SHP77 (cell line): ENCODE measurements at regions not wholly inside any gene's neighbourhood (a gene's known extent, or its start where the extent isn't known, plus 50 kb on each side); places are given as distances from the start of the nearest gene placed in this dataset.
"Not testable (repeated sequence)": the region's sequence is repeated elsewhere in the genome, so short reads cannot be mapped to it uniquely, and the experiment has no call there.

Experiments
- DNase-seq, 2 experiments: peaks; one replicate each; lab custom pipeline; 2025; lab: John Stamatoyannopoulos, UW

DNA sequence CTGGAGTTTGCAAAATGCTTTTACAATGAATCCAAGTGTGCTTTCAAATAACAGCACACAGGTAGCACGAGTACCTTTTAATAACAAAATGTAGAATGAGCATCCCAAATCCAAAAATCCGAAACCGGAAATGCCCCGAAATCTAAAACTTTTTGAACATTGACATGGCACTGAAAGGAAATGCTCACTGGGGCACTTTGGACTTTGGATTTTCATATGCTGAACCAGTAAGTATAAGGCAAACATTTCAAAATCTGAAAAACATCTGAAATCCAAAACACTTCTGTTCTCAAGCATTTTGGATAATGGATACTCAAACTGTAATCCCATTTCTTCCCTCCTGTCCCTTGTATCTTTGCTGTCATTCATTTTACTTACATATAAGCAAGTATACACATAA, 50.1 kb downstream of the GCNT4 start:
- DNase-seq, result no peak

DNA sequence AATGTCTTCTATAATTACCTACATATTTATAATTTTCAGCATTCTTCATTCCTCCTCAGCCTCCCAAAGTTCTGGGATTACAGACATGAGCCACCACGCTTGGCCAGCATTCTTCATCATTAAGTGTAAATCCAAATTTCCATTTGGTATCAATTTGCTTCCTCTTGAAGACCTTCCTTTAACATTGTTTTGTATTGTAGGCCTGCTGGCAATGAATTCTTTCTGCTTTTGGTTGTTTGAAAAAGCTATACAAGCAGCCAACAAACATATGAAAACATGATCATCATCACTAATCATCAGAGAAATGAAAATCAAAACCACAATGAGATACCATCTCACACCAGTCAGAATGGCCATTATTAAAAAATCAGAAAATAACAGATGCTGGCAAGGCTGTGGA, 56.4 kb downstream of the GCNT4 start:
- no peak for DNase-seq

DNA sequence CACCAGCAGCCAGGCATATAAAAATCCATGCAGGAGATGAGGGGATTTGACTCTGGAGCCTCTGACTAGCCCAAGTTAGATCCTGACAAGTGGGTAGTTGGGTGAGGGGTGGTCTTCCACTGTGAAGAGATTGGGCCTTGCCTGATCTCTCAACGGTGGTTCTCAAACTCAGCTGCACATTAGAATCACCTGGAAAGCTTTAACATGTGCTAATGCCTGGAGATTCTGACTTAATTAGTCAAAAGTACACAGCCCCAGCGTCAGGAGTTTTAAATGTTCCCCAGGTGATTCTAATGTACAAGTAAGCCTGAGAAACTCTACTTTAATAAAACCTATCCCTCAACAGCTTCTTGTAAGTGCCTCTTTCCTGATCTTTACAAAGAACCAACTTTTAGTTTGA, 57.5 kb downstream of the GCNT4 start:
- DNase-seq, result no peak

DNA sequence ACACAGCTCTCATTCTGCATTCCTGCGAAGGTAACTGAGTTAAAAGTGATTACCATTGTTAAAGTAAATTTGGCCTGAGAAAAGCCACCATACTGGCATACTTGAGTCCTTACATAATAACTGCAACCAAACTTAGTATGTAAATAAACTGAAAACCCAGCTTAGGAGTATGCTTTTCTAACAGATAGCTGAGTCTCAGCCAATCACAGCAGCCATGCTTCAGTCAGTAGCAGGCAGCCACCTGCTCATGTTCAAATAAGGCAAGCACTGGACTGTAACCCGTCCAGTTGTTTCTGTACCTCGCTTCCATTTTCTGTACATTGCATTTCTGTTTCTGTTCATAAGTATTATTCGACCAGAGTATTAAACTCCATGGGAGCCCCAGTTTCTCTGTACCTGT, 58.6 kb downstream of the GCNT4 start:
- DNase-seq, result peak in 1 of 2 experiments; percentile 17

DNA sequence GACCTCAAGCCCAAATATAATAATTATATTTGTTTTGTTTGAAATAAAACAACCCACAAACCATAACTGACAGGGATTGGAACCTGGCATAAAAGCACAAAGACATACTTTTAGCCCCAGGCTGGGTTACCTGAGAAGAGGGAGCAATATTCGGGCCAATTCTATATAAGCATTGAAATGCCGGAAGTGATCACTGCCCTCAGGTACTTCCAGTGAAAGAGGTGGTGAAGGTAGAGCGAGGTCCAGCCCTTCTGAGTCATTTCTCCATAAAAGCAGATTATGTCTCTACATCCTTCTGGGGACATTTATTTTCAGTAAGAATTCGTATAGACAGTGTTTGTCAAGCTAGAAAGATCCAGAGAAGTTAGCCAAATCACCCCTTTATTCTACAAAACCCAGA, 59.6 kb downstream of the GCNT4 start:
- DNase-seq, result no peak

DNA sequence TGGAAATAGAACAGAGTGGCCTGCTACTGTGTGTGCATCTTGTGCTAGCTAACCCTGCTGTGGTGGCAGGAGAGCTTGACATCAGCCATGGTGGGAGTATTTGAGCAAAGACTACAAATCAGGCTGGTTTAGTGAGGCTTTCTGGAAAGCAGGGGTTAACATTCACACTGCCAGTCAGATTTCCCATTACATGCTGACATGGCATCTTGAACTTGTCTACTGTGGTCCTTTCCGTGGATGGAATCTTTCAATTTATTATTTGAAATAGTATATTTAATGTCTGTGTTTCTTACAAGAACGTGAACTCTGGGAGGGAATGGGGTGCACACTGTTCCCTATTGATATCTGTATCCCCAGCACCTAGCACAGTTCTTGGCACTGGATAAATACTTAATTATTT, 60.8 kb downstream of the GCNT4 start:
- no peak for DNase-seq

DNA sequence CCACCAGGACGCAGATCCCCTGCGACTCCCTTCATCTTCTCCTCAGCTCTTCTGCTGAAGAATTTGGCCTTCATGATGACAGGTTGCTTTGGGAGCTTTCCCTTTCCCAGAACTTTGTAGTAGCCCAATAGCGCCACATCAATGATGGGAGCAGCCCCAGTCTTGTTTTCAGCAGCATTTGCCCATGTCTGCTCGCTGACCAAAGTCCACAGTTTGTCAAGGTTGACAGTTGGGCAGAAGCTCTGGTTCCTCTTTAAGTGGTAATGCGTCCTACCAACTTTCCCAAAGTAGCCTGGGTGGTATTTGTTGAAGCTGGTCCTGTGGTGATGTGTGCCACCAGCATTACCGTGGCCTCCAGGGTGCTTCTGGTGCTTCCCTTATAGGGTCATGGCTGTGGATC, 62.2 kb downstream of the GCNT4 start:
- DNase-seq, result no peak

DNA sequence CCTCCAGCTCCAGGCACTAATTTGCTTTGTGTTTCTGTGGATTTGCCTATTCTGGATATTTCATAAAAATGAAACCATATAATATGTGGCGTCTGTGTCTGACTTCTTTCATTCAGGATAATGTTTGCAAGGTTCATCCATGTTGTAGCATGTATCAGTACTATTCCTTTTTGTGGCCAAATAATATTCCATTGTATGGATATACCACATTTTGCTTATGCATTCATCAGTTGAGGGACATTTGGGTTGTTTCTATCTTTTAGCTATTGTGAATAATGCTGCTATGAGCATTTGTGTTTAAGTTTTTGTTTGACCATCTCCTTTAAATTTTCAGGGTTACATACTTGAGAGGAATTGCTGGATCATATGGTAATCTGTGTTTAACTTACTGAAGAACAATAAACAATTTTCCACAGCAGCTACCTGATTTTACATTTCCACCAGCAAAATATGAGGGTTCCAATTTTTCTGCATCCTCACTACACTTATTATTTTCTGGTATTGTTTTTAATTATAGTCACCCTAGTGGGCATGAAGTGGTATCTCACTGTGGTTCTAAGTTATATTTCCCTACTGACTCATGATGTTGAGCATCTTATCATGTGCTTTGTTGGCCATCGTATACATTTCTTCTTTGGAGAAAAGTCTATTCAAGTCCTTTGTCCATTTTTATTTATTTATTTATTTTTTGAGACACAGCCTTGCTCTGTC, 63.9 kb downstream of the GCNT4 start:
- DNase-seq, result no peak

DNA sequence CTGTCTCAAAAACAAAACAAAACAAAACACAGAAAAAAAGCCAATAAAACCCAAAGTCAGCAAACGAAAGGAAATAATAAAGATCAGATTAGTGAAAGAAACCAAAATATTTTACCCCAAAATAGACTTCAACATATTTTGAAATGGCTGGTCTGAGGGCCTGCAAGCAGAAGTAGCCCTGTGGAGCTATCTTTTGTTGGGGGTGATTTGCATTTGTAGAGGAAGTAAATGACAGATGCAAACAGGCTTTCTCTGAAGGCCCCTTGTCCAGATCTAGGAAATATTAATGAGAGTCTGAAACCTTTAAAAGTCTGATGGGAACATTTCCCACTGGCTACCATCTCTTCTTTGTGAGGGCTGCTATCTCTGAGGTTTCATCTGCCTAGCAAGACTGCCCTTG, 74.0 kb downstream of the GCNT4 start:
- DNase-seq, result no peak

DNA sequence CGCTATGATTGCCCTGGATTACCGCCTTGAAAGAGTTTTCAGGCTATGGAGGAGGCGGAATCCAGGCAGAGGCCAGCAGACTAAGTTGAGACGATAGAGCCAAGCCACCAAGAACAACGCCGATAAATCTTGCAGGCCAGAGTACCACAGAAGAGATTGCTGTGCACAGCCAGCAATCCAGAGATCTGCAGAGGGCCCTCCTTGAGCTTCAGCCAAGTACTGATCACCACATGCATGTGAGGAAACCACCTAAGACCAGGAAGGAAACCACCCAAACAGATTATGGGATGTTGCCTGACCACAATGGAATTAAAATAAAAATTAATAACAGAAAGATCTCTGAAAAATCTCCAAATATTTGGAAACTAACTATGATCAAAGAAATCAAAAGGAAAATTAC, 74.9 kb downstream of the GCNT4 start:
- no peak for DNase-seq

DNA sequence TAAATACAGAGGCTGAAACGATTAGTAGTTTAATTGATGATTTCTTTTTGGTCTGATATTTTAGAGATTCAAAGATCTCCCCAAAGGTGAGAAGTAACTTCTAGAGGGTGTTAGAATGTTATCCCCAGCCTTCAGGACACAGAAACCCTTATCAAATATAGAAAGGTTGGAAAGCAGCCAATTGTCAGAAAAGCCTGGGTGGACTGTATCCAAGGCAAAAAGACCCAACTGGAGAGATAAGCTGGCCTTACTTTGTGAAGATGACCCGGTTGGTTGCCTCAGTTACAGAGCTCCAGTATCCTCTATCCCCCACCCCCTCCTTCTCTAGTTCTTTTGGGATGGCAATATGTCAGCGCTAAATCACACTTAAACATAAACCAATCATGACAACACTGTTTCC, 75.7 kb downstream of the GCNT4 start:
- DNase-seq, result no peak

DNA sequence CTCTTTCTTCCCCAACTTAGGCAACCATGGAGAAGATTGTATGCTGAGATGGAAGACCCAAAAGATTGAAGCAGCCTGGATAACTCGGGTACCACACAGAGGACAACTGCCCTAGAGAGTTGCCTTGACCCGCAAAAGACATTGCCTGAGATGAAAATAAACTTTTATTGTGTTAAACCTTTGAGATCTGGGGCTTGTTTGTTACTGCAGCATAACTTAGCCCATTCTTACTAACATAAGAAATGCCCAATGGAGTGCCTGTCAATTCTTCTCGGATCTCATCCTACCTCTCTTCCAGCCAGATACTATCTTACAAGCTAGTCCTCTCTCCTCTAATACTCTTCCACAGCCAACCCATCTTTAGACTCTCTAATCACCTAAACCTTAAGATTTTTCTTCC, 76.8 kb downstream of the GCNT4 start:
- DNase-seq, result no peak

DNA sequence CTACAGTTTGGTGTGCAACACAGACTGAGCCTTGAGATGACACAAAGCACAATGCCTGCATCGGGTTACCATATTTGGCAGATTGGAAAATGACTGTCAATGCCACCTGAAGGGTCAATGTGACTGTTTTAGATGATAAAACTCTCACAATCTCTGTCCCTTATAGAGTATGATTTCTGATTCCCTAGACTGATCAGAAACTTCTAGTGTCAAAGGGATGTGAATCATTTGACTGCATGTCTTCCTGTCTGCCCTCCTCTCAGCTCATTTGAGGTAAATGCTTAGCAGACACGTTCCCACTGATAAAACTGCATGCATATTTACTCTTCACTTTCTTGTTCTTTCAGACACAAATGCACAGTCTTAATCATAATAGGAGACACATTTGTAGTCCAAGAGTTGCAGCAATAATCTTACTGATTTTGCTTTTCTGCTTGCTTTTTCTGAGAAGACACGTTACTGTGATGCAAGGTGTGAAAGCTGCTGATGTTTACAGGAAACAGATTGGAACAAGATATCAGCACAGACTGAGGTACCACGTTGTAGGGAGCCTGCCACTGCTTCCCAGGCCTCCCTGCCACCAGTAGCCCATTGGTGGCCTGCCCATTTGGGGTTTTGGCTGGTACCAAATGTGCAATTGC, 77.8 kb downstream of the GCNT4 start:
- no peak for DNase-seq

DNA sequence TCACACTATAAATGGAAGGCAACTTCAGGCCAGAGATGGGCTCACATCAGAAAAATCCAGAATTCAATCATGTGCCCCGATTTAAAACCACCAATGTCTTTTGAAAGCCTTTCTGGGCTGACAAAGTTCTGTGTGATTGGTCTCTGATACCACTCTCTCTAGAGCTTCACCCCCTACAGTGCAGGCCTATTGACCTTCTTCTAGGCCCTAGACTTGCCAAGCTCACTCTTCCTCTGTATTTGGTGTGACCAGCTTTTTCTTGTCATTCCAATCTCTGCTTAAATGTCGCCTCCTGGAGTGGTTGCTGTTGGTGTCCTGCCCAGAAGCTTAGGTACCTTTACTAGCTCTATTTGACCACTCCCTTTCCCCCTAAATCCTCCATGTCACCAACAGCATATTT, 78.7 kb downstream of the GCNT4 start:
- DNase-seq, result no peak

DNA sequence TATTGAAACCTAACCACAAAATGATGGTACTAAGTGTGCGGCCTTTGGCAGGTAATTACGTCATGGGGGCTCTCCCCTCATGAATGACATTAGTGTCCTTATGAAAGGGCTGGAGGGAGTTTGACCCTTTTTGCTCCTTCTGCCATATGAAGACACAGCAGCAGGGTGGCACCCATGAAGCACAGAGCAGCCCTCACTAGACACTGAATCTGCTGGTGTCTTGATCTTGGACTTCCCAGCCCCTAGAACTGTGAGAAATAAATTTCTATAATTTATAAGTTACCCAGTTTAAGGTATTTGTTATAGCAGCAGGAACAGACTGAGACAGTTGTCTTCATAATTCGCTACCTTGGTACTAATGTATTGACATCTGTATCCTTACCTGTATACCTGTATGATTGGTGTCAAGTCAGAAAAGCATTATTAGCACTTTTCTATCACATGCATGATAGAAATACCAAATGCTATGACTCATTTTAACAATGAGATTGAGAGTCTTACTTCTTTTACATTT, 80.4 kb downstream of the GCNT4 start:
- no peak for DNase-seq

DNA sequence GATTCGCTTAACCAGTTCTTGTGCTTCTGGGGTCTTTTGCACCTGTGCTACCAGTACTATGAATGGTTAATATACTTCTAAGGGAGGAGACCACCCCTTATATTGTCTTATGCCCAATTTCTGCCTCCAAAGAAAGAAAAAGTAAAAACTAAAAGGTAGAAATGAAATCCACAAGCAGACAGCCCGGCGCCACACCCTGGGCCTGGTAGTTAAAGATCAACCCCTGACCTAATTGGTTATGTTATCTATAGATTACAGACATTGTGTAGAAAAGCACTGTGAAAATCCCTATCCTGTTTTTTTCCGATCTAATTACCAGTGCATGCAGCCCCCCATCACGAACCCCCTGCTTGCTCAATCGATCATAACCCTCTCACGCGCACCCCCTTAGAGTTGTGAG, 81.5 kb downstream of the GCNT4 start:
- not testable (repeated sequence) for DNase-seq

DNA sequence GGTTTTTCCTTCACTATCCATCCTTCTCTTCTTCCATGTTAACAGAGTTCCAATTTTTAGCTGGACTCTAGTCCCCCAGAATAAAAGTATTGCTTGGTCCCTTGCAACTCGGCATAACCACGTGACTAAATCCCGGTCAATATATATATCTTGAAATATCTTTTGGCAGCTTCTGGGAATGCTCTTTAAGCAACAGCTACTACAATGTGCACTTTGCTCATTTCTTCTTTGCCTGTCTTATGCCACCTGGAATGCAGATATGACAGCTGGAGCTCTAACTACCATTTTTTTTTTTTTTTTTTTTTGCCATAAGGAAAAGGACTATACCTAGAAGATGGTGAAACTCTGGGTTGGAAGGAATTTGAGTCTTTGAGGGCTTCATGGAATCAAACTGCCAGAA, 82.6 kb downstream of the GCNT4 start:
- DNase-seq, result no peak

DNA sequence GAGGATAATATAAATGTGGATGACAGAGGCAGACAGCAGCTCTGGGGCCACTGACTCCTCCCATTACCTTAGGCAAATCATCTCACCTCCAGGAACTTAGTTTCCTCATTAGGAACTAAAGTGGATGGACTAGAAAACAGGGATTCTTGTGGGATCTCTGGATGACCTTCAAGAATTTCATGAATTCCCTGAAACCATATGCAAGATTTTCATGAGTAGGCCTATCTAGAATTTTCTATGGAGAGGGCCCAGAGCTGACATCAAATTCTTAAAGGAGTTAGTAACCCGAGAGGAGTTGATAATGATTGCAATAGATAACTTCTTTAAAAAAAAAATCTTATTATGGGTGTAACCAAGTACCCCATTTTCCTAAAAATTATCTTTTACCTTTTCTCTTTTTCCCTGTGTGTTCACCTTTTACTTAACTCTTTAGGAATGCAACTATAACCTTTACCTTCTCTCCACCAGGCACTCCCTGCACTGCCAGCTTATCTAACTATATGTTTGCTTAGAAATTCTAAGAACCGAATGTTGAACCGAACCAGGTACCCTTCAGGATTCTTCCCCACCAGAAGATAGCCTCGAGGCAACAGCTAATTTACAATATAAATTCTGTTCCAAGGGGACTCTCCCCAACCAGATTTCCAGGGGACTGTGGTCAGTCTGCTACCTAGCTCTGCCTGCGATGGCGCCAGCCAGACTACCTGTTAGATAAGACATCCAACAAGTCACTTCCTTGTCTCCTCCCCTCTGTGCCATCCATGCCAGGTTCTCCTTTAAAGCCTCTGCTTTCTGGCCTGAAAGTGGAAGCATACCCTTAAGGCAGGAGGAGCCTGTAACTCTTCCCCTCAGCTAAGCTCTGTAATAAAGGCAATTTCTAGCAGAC, 86.0 kb downstream of the GCNT4 start:
- no peak for DNase-seq

DNA sequence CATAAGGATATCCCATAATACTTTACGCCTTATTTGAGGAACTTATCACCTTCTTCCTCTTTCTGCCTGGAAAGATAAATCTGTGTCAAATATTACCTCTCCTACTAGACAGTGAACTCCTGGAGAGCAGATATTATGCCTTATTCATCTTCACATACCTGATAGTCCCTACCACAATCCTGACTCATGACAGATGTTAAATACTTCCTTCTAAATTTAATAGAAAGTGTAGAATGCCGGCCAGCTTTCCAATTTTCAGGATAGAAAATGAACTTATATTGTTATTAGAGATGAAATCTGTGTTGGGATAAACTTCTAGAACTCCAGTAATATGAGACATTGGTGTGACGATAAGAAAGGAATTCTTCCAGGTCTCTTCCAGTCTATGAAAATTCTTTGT, 89.0 kb downstream of the GCNT4 start:
- no peak for DNase-seq

DNA sequence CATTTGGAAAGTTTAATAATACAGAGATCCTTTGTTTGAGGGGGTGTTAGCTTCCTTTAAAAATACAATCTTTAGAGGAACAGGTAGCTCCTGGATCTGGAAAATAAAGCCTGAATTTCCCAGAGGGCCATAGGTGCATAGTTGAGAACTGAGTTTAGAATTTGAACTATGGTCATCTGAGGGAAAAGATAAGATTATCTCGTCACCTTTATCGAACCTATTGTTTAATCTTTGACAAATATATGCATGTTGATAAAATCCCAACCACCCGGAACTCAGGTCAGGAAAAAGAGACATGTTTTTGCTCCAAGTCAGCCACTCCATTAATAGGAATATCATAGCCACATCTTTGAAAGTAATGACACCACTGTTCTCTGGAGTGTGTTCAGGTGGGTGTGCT, 91.7 kb upstream of the FAM169A start:
- DNase-seq, result no peak

DNA sequence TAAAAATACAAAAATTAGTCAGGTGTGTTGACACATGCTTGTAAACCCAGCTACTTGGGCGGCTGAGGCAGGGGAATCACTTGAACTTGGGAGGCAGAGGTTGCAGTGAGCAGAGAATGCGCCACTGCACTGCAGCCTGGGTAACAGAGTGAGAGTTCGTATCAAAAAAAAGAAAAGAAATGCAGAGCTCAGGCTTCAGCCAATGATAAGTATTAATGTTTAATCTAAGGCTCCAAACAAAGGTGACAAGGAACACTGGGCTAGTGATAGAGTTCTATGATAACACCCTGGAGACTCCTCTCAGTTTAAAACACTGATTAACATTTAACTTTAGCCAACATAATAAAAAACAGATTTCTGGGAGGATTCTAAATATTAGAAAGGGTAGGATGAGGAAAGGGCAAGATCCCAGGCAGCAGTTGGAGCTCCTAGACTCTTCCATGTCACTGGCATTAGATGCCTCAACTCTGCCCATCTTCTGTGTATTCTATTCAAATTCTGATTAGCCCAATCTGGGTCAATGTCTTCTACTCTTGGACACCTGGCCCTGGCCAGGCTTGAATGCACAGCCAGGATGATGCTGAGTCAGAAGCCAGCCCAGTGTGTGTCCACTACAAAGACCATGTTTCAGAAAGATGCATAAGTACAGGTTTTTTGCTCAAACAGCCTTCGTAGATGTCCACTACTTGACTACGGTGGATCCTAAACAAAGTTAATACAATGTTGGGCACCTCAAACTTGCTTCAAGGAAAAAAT, 91.0 kb upstream of the FAM169A start:
- DNase-seq, result no peak

DNA sequence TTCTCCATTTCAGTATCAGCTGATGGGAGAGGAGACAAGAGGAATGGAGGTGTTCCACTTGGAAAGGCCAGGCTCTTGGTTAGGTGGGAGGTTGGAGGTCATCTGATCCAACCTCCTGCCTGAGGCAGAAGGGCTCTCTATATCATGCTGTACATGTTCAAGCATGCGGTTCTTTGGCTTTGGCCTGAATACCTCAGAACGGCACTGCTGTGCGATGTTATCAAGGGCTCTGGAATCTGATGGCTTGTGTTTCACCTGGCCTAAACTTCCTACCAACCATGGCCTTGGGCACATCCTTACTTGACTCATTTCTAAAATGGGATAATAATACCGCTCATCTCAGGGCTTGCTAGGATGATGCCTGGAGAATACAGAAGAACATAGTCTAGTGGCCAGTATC, 90.1 kb upstream of the FAM169A start:
- no peak for DNase-seq
